ENCODE measurements at regions not wholly inside any gene's neighbourhood (a gene's known extent, or its start where the extent isn't known, plus 50 kb on each side); places are given as distances from the start of the nearest gene placed in this dataset.
A peak's percentile ranks its signal among the peaks of the same experiment; 100 is the strongest.

DNA sequence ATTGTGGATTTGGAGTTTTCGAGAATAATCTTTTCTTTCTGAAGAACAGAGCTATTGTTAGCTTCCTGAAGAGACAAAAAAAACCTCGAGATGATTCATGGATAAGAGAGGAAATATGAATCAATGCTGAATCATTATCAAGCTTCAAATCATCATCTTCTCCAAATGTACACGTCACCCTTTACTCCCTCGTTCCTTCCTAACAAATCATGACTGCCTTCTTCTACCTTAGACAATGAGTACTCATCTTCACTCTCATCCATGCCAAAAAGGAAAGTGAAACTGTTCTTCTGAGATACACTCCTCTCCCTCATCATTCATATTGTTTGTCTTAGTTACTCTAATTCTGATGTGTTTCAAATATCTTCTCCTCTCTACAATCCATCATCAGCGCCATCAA, 1115.8 kb upstream of the ATXN7L3B start:
- H3K27me3 Mint-ChIP-seq = no peaks in the 10 kb centered on the region
- H3K27ac Mint-ChIP-seq = peak overlapping the region in 2 of 7 donors; percentile 8 to 13
- H3K36me3 ChIP-seq (ENCODE audit: insufficient read depth, low read length) = no peaks in the 10 kb centered on the region
- H3K27me3 ChIP-seq (ENCODE audit: insufficient read depth, low read length) = no peaks in the 10 kb centered on the region
- peaks cover 2 to 7% (median 4%) of the 10 kb centered on the region in 4 donors for H3K4me1 Mint-ChIP-seq
- H3K9me3 ChIP-seq (ENCODE audit: control insufficient read depth in 1 of 2, low read length in 2 of 2) = no peaks in the 10 kb centered on the region
- intact Hi-C loops (cut with micrococcal nuclease) = no loop called here
- H3K27ac ChIP-seq (ENCODE audit: low read depth, low read length) = no peak overlapping the region
- DNase-seq = no peak
- peaks cover 0 to 10% (median 4%) of the 10 kb centered on the region in 8 donors for H3K9me3 Mint-ChIP-seq
- CTCF ChIA-PET (ENCODE audit: partially characterized antibody) = no interaction called here
- peak overlapping the region in 7 of 8 donors; percentile 4 to 72 (median 31) for H3K4me3 Mint-ChIP-seq
- no peak overlapping the region for H3K4me3 ChIP-seq (ENCODE audit: low read length in 2 of 2)
- POLR2A ChIA-PET (ENCODE audit: partially characterized antibody) = no interaction called here
- H3K4me1 ChIP-seq (ENCODE audit: insufficient read depth, low read length) = no peaks in the 10 kb centered on the region
- no peaks in the 10 kb centered on the region for H3K36me3 Mint-ChIP-seq

DNA sequence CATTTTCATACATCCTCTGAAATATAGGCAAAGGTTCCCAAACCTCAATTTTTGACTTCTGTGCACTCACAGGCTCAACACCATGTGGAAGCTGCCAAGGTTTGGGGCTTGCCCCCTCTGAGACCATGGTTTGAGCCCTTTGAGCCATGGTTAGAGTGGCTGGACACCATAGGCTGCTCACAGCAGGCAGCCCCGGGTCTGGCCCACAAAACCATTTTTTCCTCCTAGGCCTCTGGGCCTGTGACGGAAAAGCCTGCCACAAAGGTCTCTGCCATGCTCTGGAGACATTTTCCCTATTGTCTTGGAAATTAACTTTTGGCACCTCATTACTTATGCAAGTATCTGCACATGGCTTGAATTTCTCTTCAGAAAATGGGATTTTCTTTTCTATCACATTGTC, 1113.2 kb upstream of the ATXN7L3B start:
- no peak for DNase-seq
- Mint-ChIP-seq H3K27ac (no peak overlapping the region), H3K4me3 (no peak overlapping the region), H3K9me3 (peaks cover 0 to 7% (median 4%) of the 10 kb centered on the region in 8 donors), H3K4me1 (peaks cover 2 to 7% (median 4%) of the 10 kb centered on the region in 4 donors), H3K27me3 (no peaks in the 10 kb centered on the region), H3K36me3 (no peaks in the 10 kb centered on the region)
- Histone ChIP-seq H3K4me3 (ENCODE audit: low read length in 2 of 2) (no peak overlapping the region), H3K36me3 (ENCODE audit: insufficient read depth, low read length) (no peaks in the 10 kb centered on the region), H3K4me1 (ENCODE audit: insufficient read depth, low read length) (no peaks in the 10 kb centered on the region), H3K9me3 (ENCODE audit: control insufficient read depth in 1 of 2, low read length in 2 of 2) (no peaks in the 10 kb centered on the region), H3K27ac (ENCODE audit: low read depth, low read length) (no peak overlapping the region), H3K27me3 (ENCODE audit: insufficient read depth, low read length) (no peaks in the 10 kb centered on the region)
- intact Hi-C loops (cut with micrococcal nuclease) = no loop called here
- ChIA-PET POLR2A (ENCODE audit: partially characterized antibody) (no interaction called here), CTCF (ENCODE audit: partially characterized antibody) (no interaction called here)

DNA sequence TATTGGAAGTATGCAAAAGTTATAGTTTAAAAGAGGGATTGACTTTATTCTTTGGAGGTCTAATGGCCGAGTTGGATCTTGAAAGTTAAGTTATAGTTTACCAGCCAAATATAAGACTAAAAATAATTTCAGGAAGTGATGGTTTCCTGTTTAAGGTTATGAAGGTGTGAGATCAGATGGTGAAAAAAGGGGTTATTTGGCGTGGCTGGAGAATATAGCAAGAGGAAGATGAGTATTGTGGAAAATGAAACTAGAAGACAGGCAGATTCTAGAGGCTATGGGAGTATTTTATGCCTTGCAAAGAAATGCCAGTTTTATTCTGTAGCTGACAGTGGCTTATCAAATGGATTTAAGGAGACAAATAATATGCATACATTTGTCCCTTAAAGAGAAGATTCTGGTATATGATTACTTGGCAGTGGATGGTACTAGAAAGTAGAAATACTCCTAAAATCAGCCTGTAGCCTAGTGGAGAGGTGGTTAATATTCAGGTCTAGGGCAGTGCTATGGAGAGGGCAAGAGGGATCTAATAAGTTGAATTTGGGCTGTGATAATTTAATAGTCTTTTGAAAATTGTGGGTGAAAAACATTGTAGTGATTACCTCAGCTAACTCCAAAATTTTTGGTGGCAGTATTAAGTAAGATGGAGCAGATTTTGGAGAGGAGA, 1091.8 kb upstream of the ATXN7L3B start:
- intact Hi-C loops (cut with micrococcal nuclease) = no loop called here
- H3K9me3 Mint-ChIP-seq = peaks cover 0 to 4% (median 0%) of the 10 kb centered on the region in 8 donors
- Histone ChIP-seq H3K4me1 (ENCODE audit: insufficient read depth, low read length) (no peaks in the 10 kb centered on the region), H3K4me3 (ENCODE audit: low read length in 2 of 2) (no peak overlapping the region), H3K36me3 (ENCODE audit: insufficient read depth, low read length) (no peaks in the 10 kb centered on the region), H3K27ac (ENCODE audit: low read depth, low read length) (no peak overlapping the region), H3K9me3 (ENCODE audit: control insufficient read depth in 1 of 2, low read length in 2 of 2) (no peaks in the 10 kb centered on the region), H3K27me3 (ENCODE audit: insufficient read depth, low read length) (no peaks in the 10 kb centered on the region)
- H3K4me1 Mint-ChIP-seq = peaks cover 4 to 7% (median 6%) of the 10 kb centered on the region in 4 donors
- ChIA-PET CTCF (ENCODE audit: partially characterized antibody) (no interaction called here), POLR2A (ENCODE audit: partially characterized antibody) (no interaction called here)
- no peaks in the 10 kb centered on the region for H3K27me3 Mint-ChIP-seq
- DNase-seq = no peak
- H3K27ac Mint-ChIP-seq = peak overlapping the region in 1 of 7 donors; percentile 55
- no peaks in the 10 kb centered on the region for H3K36me3 Mint-ChIP-seq
- peak overlapping the region in 2 of 8 donors; percentile 9 to 58 for H3K4me3 Mint-ChIP-seq

DNA sequence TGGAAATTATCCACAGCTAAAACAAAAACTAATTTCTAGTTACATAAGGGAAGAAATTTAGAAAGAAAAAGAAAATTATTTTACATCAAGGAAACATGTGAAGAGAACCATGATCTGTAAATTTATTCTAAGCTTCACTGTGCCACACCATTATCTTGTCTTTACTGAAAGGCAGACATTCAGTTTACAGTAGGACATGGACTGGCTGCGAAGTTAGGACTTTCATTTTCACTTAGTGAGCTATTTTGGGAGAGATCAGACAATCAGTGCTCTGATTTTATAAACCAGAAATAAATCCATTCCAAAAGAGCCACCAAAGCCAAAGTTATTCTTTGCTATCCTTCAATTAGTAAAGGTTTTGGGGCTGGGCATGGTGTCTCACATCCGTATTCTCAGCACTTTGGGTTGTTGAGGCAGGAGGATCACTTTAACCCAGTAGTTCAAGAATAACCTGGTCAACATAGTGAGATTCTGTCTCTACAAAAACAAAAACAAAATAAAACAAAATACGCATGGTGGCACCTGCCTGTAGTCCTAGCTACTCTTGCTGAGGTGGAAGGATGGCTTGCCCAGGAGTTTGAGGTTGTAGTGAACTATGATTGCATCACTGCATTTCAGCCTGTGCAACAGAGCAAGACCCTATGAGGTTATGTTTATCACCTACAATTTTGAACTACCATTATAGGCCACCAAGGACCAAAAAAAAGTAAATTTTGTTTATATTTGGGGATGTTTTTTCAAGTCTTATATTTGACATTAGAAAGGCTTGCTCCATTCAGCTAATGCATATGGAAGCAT, 1084.8 kb upstream of the ATXN7L3B start:
- no peak overlapping the region for H3K27ac ChIP-seq (ENCODE audit: low read depth, low read length)
- CTCF ChIA-PET (ENCODE audit: partially characterized antibody) = no interaction called here
- peaks cover 0 to 4% (median 0%) of the 10 kb centered on the region in 8 donors for H3K9me3 Mint-ChIP-seq
- no peaks in the 10 kb centered on the region for H3K27me3 Mint-ChIP-seq
- no peak for DNase-seq
- H3K9me3 ChIP-seq (ENCODE audit: control insufficient read depth in 1 of 2, low read length in 2 of 2) = no peaks in the 10 kb centered on the region
- intact Hi-C loops (cut with micrococcal nuclease) = no loop called here
- H3K36me3 ChIP-seq (ENCODE audit: insufficient read depth, low read length) = no peaks in the 10 kb centered on the region
- no peaks in the 10 kb centered on the region for H3K27me3 ChIP-seq (ENCODE audit: insufficient read depth, low read length)
- no peak overlapping the region for H3K4me3 Mint-ChIP-seq
- H3K4me3 ChIP-seq (ENCODE audit: low read length in 2 of 2) = no peak overlapping the region
- no peaks in the 10 kb centered on the region for H3K36me3 Mint-ChIP-seq
- H3K27ac Mint-ChIP-seq = no peak overlapping the region
- no peaks in the 10 kb centered on the region for H3K4me1 Mint-ChIP-seq
- no peaks in the 10 kb centered on the region for H3K4me1 ChIP-seq (ENCODE audit: insufficient read depth, low read length)
- POLR2A ChIA-PET (ENCODE audit: partially characterized antibody) = no interaction called here

DNA sequence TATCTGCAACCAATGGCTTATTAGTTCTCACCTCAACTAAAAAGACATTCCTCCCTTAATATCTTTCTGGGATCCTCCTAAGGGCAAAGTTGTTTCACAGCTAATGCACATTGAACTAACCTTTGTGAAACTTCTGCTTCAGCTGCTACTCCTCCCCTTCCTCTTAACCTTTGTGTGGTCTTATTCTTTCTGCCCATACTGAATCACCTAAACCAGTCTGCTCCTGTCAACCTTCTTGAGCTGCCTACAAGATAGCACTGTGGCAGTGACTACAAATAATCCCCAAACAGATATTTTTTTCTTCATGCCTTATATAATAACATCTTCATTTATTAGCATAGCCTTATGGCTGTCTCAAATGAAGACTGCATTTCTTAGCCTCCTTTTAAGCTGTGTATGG, 1077.4 kb upstream of the ATXN7L3B start:
- no peak for DNase-seq
- ChIA-PET POLR2A (ENCODE audit: partially characterized antibody) (no interaction called here), CTCF (ENCODE audit: partially characterized antibody) (interaction anchor here (0.5 kb wide), 1 partner anchor 18 kb away, joined by 3 read pairs; no protein-coding TSS in a partner anchor)
- no peaks in the 10 kb centered on the region for H3K4me1 ChIP-seq (ENCODE audit: insufficient read depth, low read length)
- no peaks in the 10 kb centered on the region for H3K36me3 ChIP-seq (ENCODE audit: insufficient read depth, low read length)
- no peak overlapping the region for H3K4me3 Mint-ChIP-seq
- no peaks in the 10 kb centered on the region for H3K4me1 Mint-ChIP-seq
- no peaks in the 10 kb centered on the region for H3K9me3 ChIP-seq (ENCODE audit: control insufficient read depth in 1 of 2, low read length in 2 of 2)
- intact Hi-C loops (cut with micrococcal nuclease) = no loop called here
- H3K4me3 ChIP-seq (ENCODE audit: low read length in 2 of 2) = no peak overlapping the region
- no peaks in the 10 kb centered on the region for H3K36me3 Mint-ChIP-seq
- peaks cover 0 to 7% (median 1%) of the 10 kb centered on the region in 8 donors for H3K9me3 Mint-ChIP-seq
- H3K27me3 Mint-ChIP-seq = no peaks in the 10 kb centered on the region
- no peak overlapping the region for H3K27ac Mint-ChIP-seq
- no peaks in the 10 kb centered on the region for H3K27me3 ChIP-seq (ENCODE audit: insufficient read depth, low read length)
- no peak overlapping the region for H3K27ac ChIP-seq (ENCODE audit: low read depth, low read length)

DNA sequence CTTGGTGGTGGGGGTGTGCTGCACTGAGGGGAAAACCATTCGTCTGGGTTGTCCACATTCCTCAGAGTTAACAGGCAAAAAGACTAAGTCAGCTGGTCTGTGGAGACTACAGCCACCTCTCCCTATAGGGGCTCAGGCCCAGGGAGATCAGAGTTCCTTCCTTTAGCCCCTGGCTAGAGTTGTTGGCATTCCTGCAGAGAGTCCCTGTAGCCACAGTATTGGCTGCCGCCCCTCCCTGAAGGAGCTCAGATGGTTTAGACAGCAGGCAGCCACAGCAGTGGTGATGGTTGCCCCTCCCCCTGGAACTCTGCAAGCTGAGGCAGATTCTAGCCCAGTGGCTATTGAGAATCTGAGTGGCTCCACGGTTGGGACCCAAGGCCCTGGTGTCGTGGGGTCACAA, 1072.5 kb upstream of the ATXN7L3B start:
- intact Hi-C loops (cut with micrococcal nuclease) = no loop called here
- H3K4me1 Mint-ChIP-seq = no peaks in the 10 kb centered on the region
- H3K36me3 ChIP-seq (ENCODE audit: insufficient read depth, low read length) = no peaks in the 10 kb centered on the region
- no peak overlapping the region for H3K27ac Mint-ChIP-seq
- no peaks in the 10 kb centered on the region for H3K9me3 ChIP-seq (ENCODE audit: control insufficient read depth in 1 of 2, low read length in 2 of 2)
- H3K4me1 ChIP-seq (ENCODE audit: insufficient read depth, low read length) = no peaks in the 10 kb centered on the region
- H3K4me3 Mint-ChIP-seq = no peak overlapping the region
- no peak overlapping the region for H3K27ac ChIP-seq (ENCODE audit: low read depth, low read length)
- no peak for DNase-seq
- H3K27me3 ChIP-seq (ENCODE audit: insufficient read depth, low read length) = no peaks in the 10 kb centered on the region
- no peaks in the 10 kb centered on the region for H3K27me3 Mint-ChIP-seq
- ChIA-PET CTCF (ENCODE audit: partially characterized antibody) (no interaction called here), POLR2A (ENCODE audit: partially characterized antibody) (no interaction called here)
- peaks cover 2 to 11% (median 4%) of the 10 kb centered on the region in 8 donors for H3K9me3 Mint-ChIP-seq
- H3K4me3 ChIP-seq (ENCODE audit: low read length in 2 of 2) = no peak overlapping the region
- no peaks in the 10 kb centered on the region for H3K36me3 Mint-ChIP-seq

DNA sequence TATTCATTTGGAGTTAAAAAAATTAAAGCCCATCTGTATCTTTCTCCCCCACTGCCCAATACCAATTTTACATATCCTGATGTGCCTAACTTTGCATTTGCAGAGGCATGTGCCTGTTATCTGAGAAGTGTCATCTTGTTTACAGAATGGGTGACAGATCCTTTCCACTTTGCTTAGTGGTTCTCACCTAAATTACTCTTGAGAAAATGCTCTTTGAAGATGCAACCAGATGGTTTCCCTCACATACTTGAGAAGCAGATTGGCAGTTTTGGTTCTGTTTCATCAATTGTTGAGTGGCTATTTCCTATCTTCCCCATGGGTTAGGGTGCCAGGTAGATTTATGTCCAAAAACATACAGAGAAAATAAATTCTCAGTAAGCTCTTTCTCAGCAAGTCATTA, 1051.4 kb upstream of the ATXN7L3B start:
- ChIA-PET CTCF (ENCODE audit: partially characterized antibody) (no interaction called here), POLR2A (ENCODE audit: partially characterized antibody) (no interaction called here)
- Histone ChIP-seq H3K4me1 (ENCODE audit: insufficient read depth, low read length) (no peaks in the 10 kb centered on the region), H3K9me3 (ENCODE audit: control insufficient read depth in 1 of 2, low read length in 2 of 2) (peaks cover 0 to 3% of the 10 kb centered on the region in 2 donors), H3K36me3 (ENCODE audit: insufficient read depth, low read length) (no peaks in the 10 kb centered on the region), H3K27me3 (ENCODE audit: insufficient read depth, low read length) (no peaks in the 10 kb centered on the region), H3K4me3 (ENCODE audit: low read length in 2 of 2) (no peak overlapping the region), H3K27ac (ENCODE audit: low read depth, low read length) (no peak overlapping the region)
- H3K27me3 Mint-ChIP-seq = no peaks in the 10 kb centered on the region
- no peaks in the 10 kb centered on the region for H3K4me1 Mint-ChIP-seq
- no peak for DNase-seq
- peaks cover 0 to 20% (median 12%) of the 10 kb centered on the region in 8 donors for H3K9me3 Mint-ChIP-seq
- H3K4me3 Mint-ChIP-seq = no peak overlapping the region
- intact Hi-C loops (cut with micrococcal nuclease) = no loop called here
- H3K27ac Mint-ChIP-seq = no peak overlapping the region
- H3K36me3 Mint-ChIP-seq = no peaks in the 10 kb centered on the region
